GM12875 (cell line): ENCODE measurements at regions not wholly inside any gene's neighbourhood (a gene's known extent, or its start where the extent isn't known, plus 50 kb on each side); places are given as distances from the start of the nearest gene placed in this dataset.

ENCODE experiments used
- H3K4me3 ChIP-seq: one replicate; pipeline ENCODE4 v1.5.1; 2011; ENCODE audit warnings: low read depth, low read length, control low read depth
- TF ChIP-seq, protein P1 (sequence below): IDR thresholded peaks from 2 replicates; pipeline ENCODE4 v1.5.1; 2011; ENCODE audit warnings: low read depth, mild to moderate bottlenecking, control low read depth, inconsistent platforms, low read length, moderate library complexity, borderline replicate concordance; ENCODE audit not compliant: insufficient read depth

DNA sequence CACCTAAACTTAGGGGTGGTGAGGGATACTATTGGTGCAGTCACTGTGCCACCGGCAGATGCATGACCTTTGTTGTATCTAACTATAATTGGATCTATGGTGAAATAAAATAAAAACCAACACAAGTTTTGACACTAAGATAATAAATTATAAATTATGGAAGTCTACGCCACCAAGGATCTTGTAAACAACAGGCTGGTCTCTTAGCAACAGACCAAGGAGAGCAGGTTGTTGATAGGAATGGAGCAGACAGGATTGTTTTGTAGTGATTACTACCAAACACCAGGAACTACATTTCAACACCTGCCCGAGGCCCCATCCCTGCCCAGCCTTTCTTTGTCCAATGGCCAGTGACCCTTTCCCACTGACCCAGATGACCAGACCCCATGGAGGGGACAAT is 1178.0 kb downstream of the VRK1 start:
- TF ChIP-seq, protein P1, sequence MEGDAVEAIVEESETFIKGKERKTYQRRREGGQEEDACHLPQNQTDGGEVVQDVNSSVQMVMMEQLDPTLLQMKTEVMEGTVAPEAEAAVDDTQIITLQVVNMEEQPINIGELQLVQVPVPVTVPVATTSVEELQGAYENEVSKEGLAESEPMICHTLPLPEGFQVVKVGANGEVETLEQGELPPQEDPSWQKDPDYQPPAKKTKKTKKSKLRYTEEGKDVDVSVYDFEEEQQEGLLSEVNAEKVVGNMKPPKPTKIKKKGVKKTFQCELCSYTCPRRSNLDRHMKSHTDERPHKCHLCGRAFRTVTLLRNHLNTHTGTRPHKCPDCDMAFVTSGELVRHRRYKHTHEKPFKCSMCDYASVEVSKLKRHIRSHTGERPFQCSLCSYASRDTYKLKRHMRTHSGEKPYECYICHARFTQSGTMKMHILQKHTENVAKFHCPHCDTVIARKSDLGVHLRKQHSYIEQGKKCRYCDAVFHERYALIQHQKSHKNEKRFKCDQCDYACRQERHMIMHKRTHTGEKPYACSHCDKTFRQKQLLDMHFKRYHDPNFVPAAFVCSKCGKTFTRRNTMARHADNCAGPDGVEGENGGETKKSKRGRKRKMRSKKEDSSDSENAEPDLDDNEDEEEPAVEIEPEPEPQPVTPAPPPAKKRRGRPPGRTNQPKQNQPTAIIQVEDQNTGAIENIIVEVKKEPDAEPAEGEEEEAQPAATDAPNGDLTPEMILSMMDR: no peak
- no peak overlapping the region for H3K4me3 ChIP-seq

GRCh38 chr14:97975962-97976361 is 1178.8 kb downstream of the VRK1 start:
- H3K4me3 ChIP-seq: no peak overlapping the region
- TF ChIP-seq, protein P1: no peak

- H3K4me3 ChIP-seq: no peak overlapping the region
These were observed 1179.7 kb downstream of the VRK1 start for GRCh38 chr14:97976861-97977260.

GRCh38 chr14:97977651-97978261 is 1180.6 kb downstream of the VRK1 start:
- H3K4me3 ChIP-seq: no peak overlapping the region
- TF ChIP-seq, protein P1: no peak

More at GRCh38 chr14:97976861-97977260, 1179.7 kb downstream of the VRK1 start:
- TF ChIP-seq, protein P1: no peak

DNA sequence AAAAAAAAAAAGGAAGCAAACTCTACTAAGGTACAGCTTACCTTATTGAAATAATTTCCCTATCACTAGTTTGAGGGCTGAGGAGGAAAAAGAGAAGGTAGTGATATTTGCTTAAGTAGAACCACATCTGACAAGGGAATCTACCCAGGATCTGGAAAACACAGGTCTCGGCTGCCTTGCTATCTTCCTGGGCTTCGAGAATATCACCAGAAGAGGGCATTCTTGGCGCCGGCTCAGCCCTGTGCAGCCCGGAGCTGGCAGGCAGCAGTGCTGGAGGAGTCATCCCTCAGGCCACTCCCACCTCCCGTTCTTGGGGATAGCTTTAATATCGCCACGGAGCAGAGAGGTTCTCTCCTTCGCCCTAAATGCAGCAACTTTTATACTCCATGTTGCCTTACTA is 1181.2 kb downstream of the VRK1 start:
- H3K4me3 ChIP-seq: no peak overlapping the region
- TF ChIP-seq, protein P1: no peak

- no peak overlapping the region for H3K4me3 ChIP-seq
- TF ChIP-seq, protein P1: no peak
These were observed 1196.4 kb downstream of the VRK1 start for GRCh38 chr14:97993508-97994019.

DNA sequence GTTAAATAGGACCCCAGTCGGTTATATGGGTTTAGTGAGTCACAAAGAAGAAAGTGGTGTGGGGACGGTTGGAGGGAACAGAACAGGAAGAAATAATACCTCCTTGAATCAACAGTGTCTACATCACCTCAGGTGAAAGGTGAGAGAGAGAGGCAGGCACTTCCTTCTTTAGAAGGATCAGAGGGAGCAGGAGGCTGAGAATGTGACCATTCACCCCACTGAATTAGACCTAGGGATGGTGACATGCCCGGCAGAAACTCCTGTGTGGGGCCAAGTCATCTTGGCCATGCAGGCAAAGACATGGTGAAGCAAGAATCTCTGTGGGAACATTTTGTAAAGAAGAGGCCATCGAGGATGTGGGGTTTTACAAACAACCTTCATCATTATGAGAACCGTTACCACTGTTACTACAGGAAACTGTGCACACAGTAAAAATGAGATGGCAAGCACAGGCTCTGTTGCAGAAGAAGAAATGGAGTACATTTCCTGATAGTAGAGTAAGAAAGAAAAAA is 1196.9 kb downstream of the VRK1 start:
- H3K4me3 ChIP-seq: no peak overlapping the region
- TF ChIP-seq, protein P1: no peak
